Breast epithelium (tissue), 4 donors: ENCODE measurements at regions not wholly inside any gene's neighbourhood (a gene's known extent, or its start where the extent isn't known, plus 50 kb on each side); places are given as distances from the start of the nearest gene placed in this dataset.

Experiments
- DNase-seq, 2 donors: peaks; one replicate each; pipeline ENCODE4 v3.0.0-alpha.2; 2019; ENCODE audit warnings: low spot score in 2 of 2
- H3K27ac ChIP-seq, 2 donors: fragments of 200-600 bp; sonication (generic) in 1 of 2; one replicate each; pipeline ENCODE4 v1.5.1; 2016 to 2019; ENCODE audit warnings: mild to moderate bottlenecking in 1 of 2
- H3K27me3 ChIP-seq, 2 donors: fragments of 200-600 bp; sonication (generic) in 1 of 2; one replicate each; pipeline versions ENCODE4 v1.5.1 to v1.6.0; 2017 to 2019; ENCODE audit warnings: control low read depth in 1 of 2, mild to moderate bottlenecking in 1 of 2
- H3K36me3 ChIP-seq: fragments of 200-600 bp; one replicate; pipeline ENCODE4 v1.5.1; 2019
- H3K4me1 ChIP-seq, 2 donors: fragments of 200-600 bp; sonication (generic); one replicate each; pipeline ENCODE4 v1.5.1; 2016 to 2019; ENCODE audit warnings: control low read depth in 1 of 2
- H3K4me3 ChIP-seq, 3 donors: fragments of 200-600 bp; sonication (generic); 1 replicate in 2 of 3; 2 replicates in 1 of 3; pipeline ENCODE4 v1.5.1; 2016 to 2019; ENCODE audit warnings: mild to moderate bottlenecking in 3 of 3, moderate library complexity in 2 of 3
- H3K9me3 ChIP-seq, 2 donors: fragments of 200-600 bp; sonication (generic) in 1 of 2; one replicate each; pipeline ENCODE4 v1.5.1; 2016 to 2019; ENCODE audit warnings: control low read depth in 1 of 2
- POLR2A ChIP-seq: fragments of 450-650 bp; IDR thresholded peaks from one replicate; pipeline ENCODE4 v1.6.1; 2016; ENCODE audit warnings: antibody characterized with exemption, mild to moderate bottlenecking, moderate library complexity
- POLR2AphosphoS5 ChIP-seq, 3 donors: sonication (generic); formaldehyde crosslinking; IDR thresholded peaks; one replicate each; pipeline ENCODE4 v1.6.1; 2017; ENCODE audit warnings: antibody characterized with exemption in 3 of 3
- intact Hi-C: fragments of 100-400 bp; cut with DNase I; formaldehyde crosslinking; loops from one replicate; pipeline ENCODE4 v1.15.1; 2023; ENCODE audit warnings: low total_unique reads
- TF ChIP-seq, protein P1 (sequence below), 3 donors: fragments of 450-650 bp; IDR thresholded peaks; one replicate each; pipeline ENCODE4 v1.5.1; 2016 to 2017; ENCODE audit warnings: antibody characterized with exemption in 3 of 3, mild to moderate bottlenecking in 3 of 3, moderate library complexity in 3 of 3

DNA sequence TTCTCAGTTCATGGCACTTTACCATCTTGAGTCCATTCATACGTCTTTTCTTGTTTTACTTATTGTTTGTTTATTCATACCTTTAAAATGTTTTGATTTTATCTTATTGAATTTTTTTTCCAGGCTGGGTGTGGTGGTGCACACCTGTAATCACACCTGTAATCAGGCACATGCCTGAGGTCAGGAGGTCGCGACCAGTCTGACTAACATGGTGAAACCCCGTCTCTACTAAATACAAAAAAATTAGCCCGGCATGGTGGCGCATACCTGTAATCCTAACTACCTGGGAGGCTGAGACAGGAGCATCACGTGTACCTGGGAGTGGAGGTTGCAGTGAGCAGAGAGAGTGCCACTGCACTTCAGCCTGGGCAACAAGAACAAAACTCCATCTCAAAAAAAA is 104.1 kb upstream of the MROH9 start:
- Histone ChIP-seq H3K27ac (no peak overlapping the region), H3K4me3 (no peak overlapping the region), H3K4me1 (no peaks in the 10 kb centered on the region), H3K9me3 (no peaks in the 10 kb centered on the region), H3K36me3 (no peaks in the 10 kb centered on the region), H3K27me3 (no peaks in the 10 kb centered on the region)
- no peak for TF ChIP-seq POLR2A
- TF ChIP-seq, protein P1, sequence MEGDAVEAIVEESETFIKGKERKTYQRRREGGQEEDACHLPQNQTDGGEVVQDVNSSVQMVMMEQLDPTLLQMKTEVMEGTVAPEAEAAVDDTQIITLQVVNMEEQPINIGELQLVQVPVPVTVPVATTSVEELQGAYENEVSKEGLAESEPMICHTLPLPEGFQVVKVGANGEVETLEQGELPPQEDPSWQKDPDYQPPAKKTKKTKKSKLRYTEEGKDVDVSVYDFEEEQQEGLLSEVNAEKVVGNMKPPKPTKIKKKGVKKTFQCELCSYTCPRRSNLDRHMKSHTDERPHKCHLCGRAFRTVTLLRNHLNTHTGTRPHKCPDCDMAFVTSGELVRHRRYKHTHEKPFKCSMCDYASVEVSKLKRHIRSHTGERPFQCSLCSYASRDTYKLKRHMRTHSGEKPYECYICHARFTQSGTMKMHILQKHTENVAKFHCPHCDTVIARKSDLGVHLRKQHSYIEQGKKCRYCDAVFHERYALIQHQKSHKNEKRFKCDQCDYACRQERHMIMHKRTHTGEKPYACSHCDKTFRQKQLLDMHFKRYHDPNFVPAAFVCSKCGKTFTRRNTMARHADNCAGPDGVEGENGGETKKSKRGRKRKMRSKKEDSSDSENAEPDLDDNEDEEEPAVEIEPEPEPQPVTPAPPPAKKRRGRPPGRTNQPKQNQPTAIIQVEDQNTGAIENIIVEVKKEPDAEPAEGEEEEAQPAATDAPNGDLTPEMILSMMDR (IDR thresholded peaks at IDR 0.05): no peak
- no peak for TF ChIP-seq POLR2AphosphoS5 (IDR thresholded peaks at IDR 0.05)
- no peak for DNase-seq
- intact Hi-C loops: no loop called here

DNA sequence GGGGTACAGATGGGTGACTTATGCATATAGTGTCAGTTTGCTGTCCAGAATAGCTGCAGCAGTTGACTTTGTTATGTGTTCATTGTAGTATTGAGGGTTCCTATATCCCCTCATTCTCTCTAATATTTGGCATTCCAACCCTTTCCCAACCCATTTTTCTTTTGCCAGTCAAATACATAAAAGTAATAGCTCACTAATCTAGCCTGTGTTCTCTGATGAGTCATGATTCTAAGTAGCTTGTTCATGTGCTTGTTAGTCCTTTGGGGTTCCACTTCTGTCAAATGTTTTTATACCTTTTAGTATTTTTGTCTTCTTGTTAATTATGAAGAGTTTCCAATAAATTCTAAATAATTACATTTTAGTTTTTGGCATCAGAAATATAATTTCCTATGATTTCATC is 99.2 kb upstream of the MROH9 start:
- Histone ChIP-seq H3K9me3 (no peaks in the 10 kb centered on the region), H3K27ac (no peak overlapping the region), H3K4me1 (no peaks in the 10 kb centered on the region), H3K4me3 (no peak overlapping the region), H3K27me3 (no peaks in the 10 kb centered on the region), H3K36me3 (no peaks in the 10 kb centered on the region)
- intact Hi-C loops: no loop called here
- no peak for DNase-seq
- TF ChIP-seq, protein P1 (IDR thresholded peaks at IDR 0.05): no peak
- TF ChIP-seq POLR2A (no peak), POLR2AphosphoS5 (IDR thresholded peaks at IDR 0.05) (no peak)

GRCh38 chr1:170840371-170840770 is 95.0 kb upstream of the MROH9 start:
- no peak for TF ChIP-seq POLR2A
- no peak for TF ChIP-seq POLR2AphosphoS5 (IDR thresholded peaks at IDR 0.05)
- TF ChIP-seq, protein P1 (IDR thresholded peaks at IDR 0.05): no peak

DNA sequence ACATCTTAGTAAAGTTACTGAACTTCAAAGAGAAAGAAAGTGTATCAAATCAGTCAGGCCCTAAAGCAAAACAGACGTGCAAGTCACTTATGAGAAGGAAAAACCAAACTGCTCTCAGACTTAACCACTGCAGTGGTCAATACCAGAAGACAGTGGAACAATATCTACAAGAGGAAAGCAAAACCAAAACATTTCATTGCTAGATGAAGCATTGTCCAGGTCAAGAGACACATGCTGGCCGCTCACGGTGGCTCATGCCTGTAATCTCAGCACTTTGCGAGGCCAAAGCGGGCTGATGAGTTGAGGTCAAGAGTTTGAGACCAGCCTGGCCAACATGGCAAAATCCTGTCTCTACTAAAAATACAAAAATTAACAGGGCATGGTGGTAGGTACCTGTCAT is 82.0 kb upstream of the MROH9 start:
- TF ChIP-seq POLR2A: no peak
- TF ChIP-seq, protein P1 (IDR thresholded peaks at IDR 0.05): no peak
- TF ChIP-seq POLR2AphosphoS5 (IDR thresholded peaks at IDR 0.05): no peak
- peaks cover 0 to 3% of the 10 kb centered on the region in 2 donors for H3K4me1 ChIP-seq
- no peak for DNase-seq
- intact Hi-C loops: no loop called here
- H3K36me3 ChIP-seq: no peaks in the 10 kb centered on the region
- no peaks in the 10 kb centered on the region for H3K9me3 ChIP-seq
- H3K27ac ChIP-seq: no peak overlapping the region
- no peak overlapping the region for H3K4me3 ChIP-seq
- no peaks in the 10 kb centered on the region for H3K27me3 ChIP-seq

More at GRCh38 chr1:170840371-170840770, 95.0 kb upstream of the MROH9 start:
- intact Hi-C loops: no loop called here
- DNase-seq: no peak
- Histone ChIP-seq H3K27ac (no peak overlapping the region), H3K4me3 (no peak overlapping the region), H3K9me3 (no peaks in the 10 kb centered on the region), H3K36me3 (no peaks in the 10 kb centered on the region), H3K27me3 (no peaks in the 10 kb centered on the region), H3K4me1 (no peaks in the 10 kb centered on the region)

- Histone ChIP-seq H3K36me3 (no peaks in the 10 kb centered on the region), H3K4me3 (no peak overlapping the region), H3K27ac (no peak overlapping the region), H3K9me3 (no peaks in the 10 kb centered on the region), H3K4me1 (peaks cover 0 to 3% of the 10 kb centered on the region in 2 donors), H3K27me3 (no peaks in the 10 kb centered on the region)
- intact Hi-C loops: no loop called here
- TF ChIP-seq POLR2AphosphoS5 (IDR thresholded peaks at IDR 0.05) (no peak), POLR2A (no peak)
- TF ChIP-seq, protein P1 (IDR thresholded peaks at IDR 0.05): no peak
- no peak for DNase-seq
Observed at GRCh38 chr1:170853867-170854266, 81.5 kb upstream of the MROH9 start.
